ENCODE measurements at regions not wholly inside any gene's neighbourhood (a gene's known extent, or its start where the extent isn't known, plus 50 kb on each side); places are given as distances from the start of the nearest gene placed in this dataset.

- Mint-ChIP-seq H3K27ac (peak overlapping the region; percentile 91 to 96), H3K36me3 (peaks cover 21 to 29% of the 10 kb centered on the region in 2 donors), H3K9me3 (peaks cover 4 to 11% of the 10 kb centered on the region in 2 donors)
- ATAC-seq (no peak), DNase-seq (ENCODE audit: low spot score in 2 of 2) (no peak)
These were observed 186.7 kb downstream of the ARL4C start for GRCh38 chr2:234310166-234310565.

GRCh38 chr2:234309431-234309830 is 187.4 kb downstream of the ARL4C start:
- peak overlapping the region; percentile 91 to 96 for H3K27ac Mint-ChIP-seq
- H3K9me3 Mint-ChIP-seq: peaks cover 4 to 11% of the 10 kb centered on the region in 2 donors
- peaks cover 21 to 29% of the 10 kb centered on the region in 2 donors for H3K36me3 Mint-ChIP-seq
- DNase-seq (ENCODE audit: low spot score in 2 of 2): no peak
- no peak for ATAC-seq

GRCh38 chr2:234308813-234309195 is 188.1 kb downstream of the ARL4C start:
- Mint-ChIP-seq H3K9me3 (peaks cover 4 to 11% of the 10 kb centered on the region in 2 donors), H3K27ac (peak overlapping the region; percentile 91 to 96), H3K36me3 (peaks cover 21 to 29% of the 10 kb centered on the region in 2 donors)
- ATAC-seq: peak; percentile 93
- DNase-seq (ENCODE audit: low spot score in 2 of 2): peak; percentile 65 to 81

GRCh38 chr2:234308073-234308812 is 188.6 kb downstream of the ARL4C start:
- DNase-seq (ENCODE audit: low spot score in 2 of 2): no peak
- peaks cover 4 to 11% of the 10 kb centered on the region in 2 donors for H3K9me3 Mint-ChIP-seq
- H3K27ac Mint-ChIP-seq: peak overlapping the region; percentile 91 to 96
- ATAC-seq: no peak
- peaks cover 21 to 29% of the 10 kb centered on the region in 2 donors for H3K36me3 Mint-ChIP-seq

GRCh38 chr2:234307322-234307961 is 189.4 kb downstream of the ARL4C start:
- peaks cover 4 to 11% of the 10 kb centered on the region in 2 donors for H3K9me3 Mint-ChIP-seq
- ATAC-seq: no peak
- no peak for DNase-seq (ENCODE audit: low spot score in 2 of 2)
- peak overlapping the region; percentile 31 to 91 for H3K27ac Mint-ChIP-seq
- peaks cover 21 to 29% of the 10 kb centered on the region in 2 donors for H3K36me3 Mint-ChIP-seq

GRCh38 chr2:234306426-234307173 is 190.3 kb downstream of the ARL4C start:
- ATAC-seq: no peak
- peaks cover 21 to 30% of the 10 kb centered on the region in 2 donors for H3K36me3 Mint-ChIP-seq
- DNase-seq (ENCODE audit: low spot score in 2 of 2): no peak
- H3K9me3 Mint-ChIP-seq: peaks cover 4 to 11% of the 10 kb centered on the region in 2 donors
- peak overlapping the region in 1 of 2 donors; percentile 45 for H3K27ac Mint-ChIP-seq

GRCh38 chr2:234305846-234306245 is 191.0 kb downstream of the ARL4C start:
- no peak overlapping the region for H3K27ac Mint-ChIP-seq
- ATAC-seq (no peak), DNase-seq (ENCODE audit: low spot score in 2 of 2) (no peak)
- H3K36me3 Mint-ChIP-seq: peaks cover 21 to 35% of the 10 kb centered on the region in 2 donors
- H3K9me3 Mint-ChIP-seq: peaks cover 4 to 11% of the 10 kb centered on the region in 2 donors

GRCh38 chr2:234304950-234305349 is 191.9 kb downstream of the ARL4C start:
- Mint-ChIP-seq H3K27ac (no peak overlapping the region), H3K36me3 (peaks cover 21 to 32% of the 10 kb centered on the region in 2 donors), H3K9me3 (peaks cover 4 to 10% of the 10 kb centered on the region in 2 donors)
- no peak for ATAC-seq
- DNase-seq (ENCODE audit: low spot score in 2 of 2): no peak

GRCh38 chr2:234302664-234302991 is 194.3 kb downstream of the ARL4C start:
- Mint-ChIP-seq H3K36me3 (peaks cover 17 to 26% of the 10 kb centered on the region in 2 donors), H3K9me3 (no peaks in the 10 kb centered on the region), H3K27ac (no peak overlapping the region)
- ATAC-seq: no peak
- no peak for DNase-seq (ENCODE audit: low spot score in 2 of 2)

GRCh38 chr2:234300932-234301823 is 195.7 kb downstream of the ARL4C start:
- Mint-ChIP-seq H3K36me3 (peaks cover 4 to 12% of the 10 kb centered on the region in 2 donors), H3K27ac (peak overlapping the region in 1 of 2 donors; percentile 87), H3K9me3 (no peaks in the 10 kb centered on the region)
- ATAC-seq: peak in 1 of 2 donors; percentile 42
- no peak for DNase-seq (ENCODE audit: low spot score in 2 of 2)

GRCh38 chr2:234300391-234300925 is 196.4 kb downstream of the ARL4C start:
- no peaks in the 10 kb centered on the region for H3K9me3 Mint-ChIP-seq
- H3K36me3 Mint-ChIP-seq: peaks cover 0 to 11% of the 10 kb centered on the region in 2 donors
- H3K27ac Mint-ChIP-seq: no peak overlapping the region
- no peak for DNase-seq (ENCODE audit: low spot score in 2 of 2)
- ATAC-seq: no peak

- ATAC-seq (no peak), DNase-seq (ENCODE audit: low spot score in 2 of 2) (no peak)
- peaks cover 0 to 11% of the 10 kb centered on the region in 2 donors for H3K36me3 Mint-ChIP-seq
- H3K27ac Mint-ChIP-seq: no peak overlapping the region
- no peaks in the 10 kb centered on the region for H3K9me3 Mint-ChIP-seq
These were observed 198.0 kb downstream of the ARL4C start for GRCh38 chr2:234298918-234299317.

- no peak for DNase-seq (ENCODE audit: low spot score in 2 of 2)
- Mint-ChIP-seq H3K36me3 (peaks cover 0 to 11% of the 10 kb centered on the region in 2 donors), H3K9me3 (no peaks in the 10 kb centered on the region), H3K27ac (peak overlapping the region in 1 of 2 donors; percentile 45)
- ATAC-seq: no peak
These were observed 199.9 kb downstream of the ARL4C start for GRCh38 chr2:234296991-234297390.

- Mint-ChIP-seq H3K9me3 (no peaks in the 10 kb centered on the region), H3K27ac (peak overlapping the region; percentile 93 to 100), H3K36me3 (peaks cover 0 to 5% of the 10 kb centered on the region in 2 donors)
- ATAC-seq: no peak
- peak in 1 of 2 donors; percentile 35 for DNase-seq (ENCODE audit: low spot score in 2 of 2)
These were observed 202.9 kb downstream of the ARL4C start for GRCh38 chr2:234293973-234294372.

- no peak for DNase-seq (ENCODE audit: low spot score in 2 of 2)
- Mint-ChIP-seq H3K27ac (peak overlapping the region; percentile 93 to 100), H3K9me3 (no peaks in the 10 kb centered on the region), H3K36me3 (no peaks in the 10 kb centered on the region)
- ATAC-seq: no peak
These were observed 204.0 kb downstream of the ARL4C start for GRCh38 chr2:234292962-234293243.

Data from activated naive CD4-positive, alpha-beta T cell treated with anti-CD3 and anti-CD28 coated beads, Interleukin-2, amount 50 U/mL, for 72 hours (primary cell).